Adrenal gland (tissue), 9 donors: ENCODE measurements at regions not wholly inside any gene's neighbourhood (a gene's known extent, or its start where the extent isn't known, plus 50 kb on each side); places are given as distances from the start of the nearest gene placed in this dataset.

ENCODE experiments used
- DNase-seq, 7 donors: peaks; one replicate each; pipeline ENCODE4 v3.0.0-alpha.2; 2019 to 2020
- H3K27ac ChIP-seq, 5 donors: fragments of 200-600 bp; sonication (generic) in 4 of 5; 1 replicate in 3 of 5; 2 replicates in 2 of 5; pipeline versions ENCODE4 v1.5.1 to v1.8.0; 2016 to 2020; ENCODE audit warnings: mild to moderate bottlenecking in 1 of 5
- H3K27me3 ChIP-seq: fragments of 200-600 bp; 2 replicates; pipeline ENCODE4 v1.8.0; 2021
- H3K36me3 ChIP-seq, 2 donors: fragments of 200-600 bp; replicated peaks in 1 of 2; 1 replicate in 1 of 2; 2 replicates in 1 of 2; pipeline versions ENCODE4 v1.5.1 to v1.8.0; 2018 to 2022
- H3K4me1 ChIP-seq, 2 donors: fragments of 200-600 bp; replicated peaks in 1 of 2; 1 replicate in 1 of 2; 2 replicates in 1 of 2; pipeline versions ENCODE4 v1.5.1 to v1.8.0; 2018 to 2021
- H3K4me3 ChIP-seq, 4 donors: fragments of 200-600 bp; sonication (generic) in 3 of 4; one replicate each; pipeline ENCODE4 v1.5.1; 2016 to 2018
- H3K9me3 ChIP-seq, 3 donors: fragments of 200-600 bp; sonication (generic) in 1 of 3; replicated peaks in 1 of 3; 1 replicate in 2 of 3; 2 replicates in 1 of 3; pipeline versions ENCODE4 v1.5.1 to v1.8.0; 2016 to 2021
- POLR2A ChIP-seq, 2 donors: fragments of 450-650 bp; IDR thresholded peaks; one replicate each; pipeline ENCODE4 v1.6.1; 2017; ENCODE audit warnings: antibody characterized with exemption in 2 of 2, mild to moderate bottlenecking in 2 of 2, moderate library complexity in 1 of 2
- WGBS, 4 donors: extraction: QIAGEN DNeasy Blood & Tissue Kit in 2 of 4; methylation state at CpG; one replicate each; pipeline versions ENCODE4 v1.1.5 to v1.1.7; 2013 to 2017; 5-methylcytosine and 5-hydroxymethylcytosine counted together
- intact Hi-C, 2 donors: fragments of 100-400 bp; cut with DNase I; formaldehyde crosslinking; loops; one replicate each; pipeline versions ENCODE4 v1.14.1 to v1.15.0; 2022 to 2023
- TF ChIP-seq, protein P1 (sequence below), 6 experiments: fragments of 450-650 bp in 4 of 6; fragments of 200-600 bp in 2 of 6; sonication (generic) in 1 of 6; IDR thresholded peaks; 1 replicate in 5 of 6; 2 replicates in 1 of 6; pipeline versions ENCODE4 v1.5.1 to v1.8.0; 2016 to 2021; ENCODE audit warnings: antibody characterized with exemption in 6 of 6, mild to moderate bottlenecking in 2 of 6, moderate library complexity in 1 of 6
- donor health status: healthy with polysubstance abuse.
- donor health status: Bipolar disorder and iron deficiency.
- donor health status: DM: yes; HTN: yes; CAD: no.
- donor health status: DM: no; HTN: no; CAD: no.
- donor health status: DM: no; HTN: no; CAD: no.

DNA sequence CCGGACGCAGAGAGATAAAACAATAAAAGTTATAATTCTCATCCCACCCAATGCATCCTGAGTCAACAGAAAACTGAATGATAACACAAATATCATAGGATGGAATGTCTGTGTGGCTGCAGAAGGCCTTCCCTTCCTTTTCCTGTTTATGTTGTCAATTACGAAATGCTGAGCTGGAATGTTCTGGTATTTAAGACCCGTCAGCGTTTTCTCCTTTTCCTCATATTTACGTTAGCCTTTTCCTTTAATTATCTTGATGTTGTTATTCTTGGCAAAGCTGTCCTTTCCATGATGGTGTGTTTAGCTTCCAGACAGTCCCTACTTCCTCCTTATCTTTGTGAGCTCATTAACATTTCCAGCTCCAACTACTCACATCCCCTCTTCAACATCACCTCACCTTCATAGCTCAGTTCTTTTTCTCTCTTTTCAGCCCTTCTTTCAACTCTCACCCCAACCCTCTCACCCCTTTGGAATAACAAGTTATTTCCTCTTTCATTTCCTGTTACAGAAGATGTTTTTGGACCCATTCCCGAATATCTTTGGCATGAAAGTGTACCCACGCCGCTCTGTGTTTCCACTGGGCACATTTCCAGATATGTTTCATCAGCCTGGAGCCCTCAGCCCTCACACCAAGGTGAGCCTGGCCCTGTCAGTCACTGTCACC is 221.6 kb downstream of the NR2F1-AS1 start:
- Histone ChIP-seq H3K27ac (peak overlapping the region in 3 of 5 donors; percentile 13 to 78 (median 23)), H3K4me3 (no peak overlapping the region), H3K36me3 (no peaks in the 10 kb centered on the region), H3K27me3 (no peaks in the 10 kb centered on the region), H3K4me1 (no peaks in the 10 kb centered on the region), H3K9me3 (no peaks in the 10 kb centered on the region)
- 46 to 49% (median 49%) methylated on average over 9 of the region's 9 CpGs for WGBS, 4 donors
- peak in 6 of 7 donors; percentile 12 to 57 (median 22) for DNase-seq
- no peak for TF ChIP-seq POLR2A (IDR thresholded peaks at IDR 0.05)
- TF ChIP-seq, protein P1, sequence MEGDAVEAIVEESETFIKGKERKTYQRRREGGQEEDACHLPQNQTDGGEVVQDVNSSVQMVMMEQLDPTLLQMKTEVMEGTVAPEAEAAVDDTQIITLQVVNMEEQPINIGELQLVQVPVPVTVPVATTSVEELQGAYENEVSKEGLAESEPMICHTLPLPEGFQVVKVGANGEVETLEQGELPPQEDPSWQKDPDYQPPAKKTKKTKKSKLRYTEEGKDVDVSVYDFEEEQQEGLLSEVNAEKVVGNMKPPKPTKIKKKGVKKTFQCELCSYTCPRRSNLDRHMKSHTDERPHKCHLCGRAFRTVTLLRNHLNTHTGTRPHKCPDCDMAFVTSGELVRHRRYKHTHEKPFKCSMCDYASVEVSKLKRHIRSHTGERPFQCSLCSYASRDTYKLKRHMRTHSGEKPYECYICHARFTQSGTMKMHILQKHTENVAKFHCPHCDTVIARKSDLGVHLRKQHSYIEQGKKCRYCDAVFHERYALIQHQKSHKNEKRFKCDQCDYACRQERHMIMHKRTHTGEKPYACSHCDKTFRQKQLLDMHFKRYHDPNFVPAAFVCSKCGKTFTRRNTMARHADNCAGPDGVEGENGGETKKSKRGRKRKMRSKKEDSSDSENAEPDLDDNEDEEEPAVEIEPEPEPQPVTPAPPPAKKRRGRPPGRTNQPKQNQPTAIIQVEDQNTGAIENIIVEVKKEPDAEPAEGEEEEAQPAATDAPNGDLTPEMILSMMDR (IDR thresholded peaks at IDR 0.05) = no peak
- intact Hi-C loops = no loop called here

DNA sequence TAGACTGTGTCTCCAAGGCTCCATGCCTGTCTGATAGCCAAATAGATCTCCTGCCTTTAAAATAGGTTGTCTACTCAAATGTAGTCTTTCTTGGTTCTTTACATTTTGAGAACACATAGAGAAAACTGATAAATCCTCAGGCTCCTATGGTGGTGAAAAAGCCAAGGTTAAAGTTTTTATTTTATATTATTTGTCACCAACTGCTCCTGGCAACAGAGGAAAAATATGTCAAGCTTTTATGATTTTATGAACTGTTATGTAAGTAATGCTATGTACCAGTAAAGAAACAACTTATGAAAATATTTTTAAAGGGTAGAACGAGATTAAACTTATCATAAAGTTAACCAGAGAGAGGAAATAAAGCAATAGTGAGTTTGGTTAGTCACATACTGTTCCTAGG is 222.8 kb downstream of the NR2F1-AS1 start:
- TF ChIP-seq, protein P1 (IDR thresholded peaks at IDR 0.05) = no peak
- TF ChIP-seq POLR2A (IDR thresholded peaks at IDR 0.05) = no peak
- DNase-seq = no peak
- H3K27ac ChIP-seq = peak overlapping the region in 1 of 5 donors; percentile 13
- intact Hi-C loops = no loop called here
- 61 to 75% (median 69%) methylated on average over 1 of the region's 1 CpG for WGBS, 4 donors
- H3K4me3 ChIP-seq = no peak overlapping the region
- H3K27me3 ChIP-seq = no peaks in the 10 kb centered on the region
- no peaks in the 10 kb centered on the region for H3K36me3 ChIP-seq
- no peaks in the 10 kb centered on the region for H3K4me1 ChIP-seq
- H3K9me3 ChIP-seq = no peaks in the 10 kb centered on the region

DNA sequence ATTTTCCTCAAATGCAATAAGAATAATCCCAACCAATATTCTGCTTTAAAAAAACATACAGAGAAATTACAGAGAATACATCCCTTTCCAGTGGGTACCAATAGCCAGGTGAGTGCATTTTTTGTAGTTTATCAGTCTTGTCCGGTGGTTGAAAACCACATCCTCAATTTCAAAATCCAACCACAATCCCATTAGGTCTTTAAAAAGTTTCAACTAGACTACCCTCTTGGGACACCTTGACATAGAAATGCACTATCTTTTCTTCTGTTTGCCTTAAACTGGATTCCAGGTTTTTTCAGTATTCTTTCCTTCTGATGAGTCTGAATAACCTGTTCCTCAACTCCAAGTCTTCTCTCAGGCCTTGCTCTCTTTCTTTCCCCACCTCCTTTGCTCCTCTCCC is 223.3 kb downstream of the NR2F1-AS1 start:
- intact Hi-C loops = no loop called here
- Histone ChIP-seq H3K9me3 (no peaks in the 10 kb centered on the region), H3K27ac (no peak overlapping the region), H3K4me1 (no peaks in the 10 kb centered on the region), H3K36me3 (no peaks in the 10 kb centered on the region), H3K4me3 (no peak overlapping the region), H3K27me3 (no peaks in the 10 kb centered on the region)
- WGBS, 4 donors = 76 to 96% (median 83%) methylated on average over 1 of the region's 1 CpG
- TF ChIP-seq, protein P1 (IDR thresholded peaks at IDR 0.05) = no peak
- TF ChIP-seq POLR2A (IDR thresholded peaks at IDR 0.05) = no peak
- DNase-seq = no peak

DNA sequence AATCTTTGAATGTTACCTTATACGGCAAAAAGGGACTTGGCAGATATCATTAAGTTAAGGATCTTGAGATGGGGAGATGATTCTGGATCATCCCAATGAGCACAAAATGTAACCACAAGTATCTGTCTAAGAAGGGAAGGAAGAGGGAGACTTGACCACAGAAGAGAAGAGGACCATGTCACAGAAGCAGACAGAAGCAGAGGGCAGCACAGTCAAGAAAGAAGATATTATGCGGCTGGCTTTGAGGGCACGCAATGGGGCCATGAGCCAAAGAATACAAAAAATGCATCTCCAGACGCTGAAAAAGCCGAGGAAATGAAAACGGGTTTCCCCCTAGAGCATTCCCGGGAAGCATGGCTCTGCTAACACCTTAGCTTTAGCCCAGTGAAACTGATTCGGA is 225.3 kb downstream of the NR2F1-AS1 start:
- WGBS, 4 donors = 82 to 87% (median 82%) methylated on average over 8 of the region's 8 CpGs
- intact Hi-C loops = no loop called here
- TF ChIP-seq, protein P1 (IDR thresholded peaks at IDR 0.05) = no peak
- H3K36me3 ChIP-seq = no peaks in the 10 kb centered on the region
- no peaks in the 10 kb centered on the region for H3K27me3 ChIP-seq
- H3K27ac ChIP-seq = no peak overlapping the region
- H3K4me1 ChIP-seq = no peaks in the 10 kb centered on the region
- no peak overlapping the region for H3K4me3 ChIP-seq
- no peaks in the 10 kb centered on the region for H3K9me3 ChIP-seq
- no peak for DNase-seq
